H1 (cell line): ENCODE measurements at regions not wholly inside any gene's neighbourhood (a gene's known extent, or its start where the extent isn't known, plus 50 kb on each side); places are given as distances from the start of the nearest gene placed in this dataset.

Experiments used
- CTCF ChIA-PET: fragments of 300-600 bp; sonication (Branson Sonifier 250); formaldehyde crosslinking; loops from one replicate; lab custom pipeline; 2021; ENCODE audit not compliant: partially characterized antibody; lab: Charles Lee
- POLR2A ChIA-PET: fragments of 300-600 bp; sonication (Branson Sonifier 250); formaldehyde crosslinking; loops from one replicate; lab custom pipeline; 2021; ENCODE audit warnings: inconsistent platforms; ENCODE audit not compliant: partially characterized antibody; lab: Charles Lee
- DNase-seq, 2 experiments: peaks; one replicate each; pipeline versions ENCODE4 v3.0.0 to v3.0.0-alpha.2; 2010 to 2022; ENCODE audit warnings: low spot score in 2 of 2, low read depth in 1 of 2, mixed read lengths in 1 of 2
- FAIRE-seq: peaks from 2 replicates; lab custom pipeline; 2011; peaks lifted over from hg19 to GRCh38; lab: Jason Lieb, UNC
- H2AFZ ChIP-seq: 2 replicates; pipeline ENCODE4 v1.8.1; 2012; ENCODE audit warnings: low read length, inconsistent platforms
- H2AK5ac ChIP-seq: 2 replicates; pipeline ENCODE4 v1.6.1; 2013; ENCODE audit warnings: low read depth, low read length
- H2BK120ac ChIP-seq: replicated peaks from 2 replicates; pipeline ENCODE3; 2013; ENCODE audit warnings: low read depth, low read length, inconsistent platforms
- H2BK12ac ChIP-seq: 2 replicates; pipeline ENCODE4 v1.6.1; 2013; ENCODE audit warnings: low read depth, low read length
- H2BK15ac ChIP-seq: 2 replicates; pipeline ENCODE4 v1.6.1; 2013; ENCODE audit warnings: low read length
- H2BK20ac ChIP-seq: 2 replicates; pipeline ENCODE4 v1.6.1; 2013; ENCODE audit warnings: low read length
- H2BK5ac ChIP-seq: 2 replicates; pipeline ENCODE4 v1.6.1; 2013; ENCODE audit warnings: low read depth, low read length
- H3K14ac ChIP-seq: 2 replicates; pipeline ENCODE4 v1.6.1; 2013; ENCODE audit warnings: inconsistent platforms; ENCODE audit not compliant: insufficient read length
- H3K18ac ChIP-seq: 2 replicates; pipeline ENCODE4 v1.6.1; 2013; ENCODE audit warnings: low read length; ENCODE audit errors: extremely low read depth
- H3K23ac ChIP-seq: 2 replicates; pipeline ENCODE4 v1.6.1; 2013; ENCODE audit warnings: inconsistent platforms; ENCODE audit not compliant: insufficient read length
- H3K23me2 ChIP-seq: 2 replicates; pipeline ENCODE4 v1.6.1; 2013; ENCODE audit warnings: low read depth, low read length
- H3K27ac ChIP-seq: 2 replicates; pipeline ENCODE4 v1.6.1; 2011; ENCODE audit warnings: low read depth, low read length, inconsistent platforms
- H3K27me3 ChIP-seq, 4 experiments: replicated peaks in 1 of 4; 1 replicate in 1 of 4; 2 replicates in 3 of 4; pipeline versions ENCODE4 v1.6.1 to v1.8.1; 2011 to 2013; ENCODE audit warnings: low read length in 3 of 4, mild to moderate bottlenecking in 3 of 4, inconsistent platforms in 2 of 4, mixed read lengths in 2 of 4, moderate library complexity in 1 of 4; ENCODE audit not compliant: control insufficient read depth in 3 of 4, insufficient read depth in 3 of 4; ENCODE audit errors: extremely low read depth in 1 of 4
- H3K36me3 ChIP-seq, 4 experiments: 2 replicates each; pipeline versions ENCODE4 v1.6.1 to v1.8.1; 2011 to 2013; ENCODE audit warnings: mild to moderate bottlenecking in 4 of 4, low read length in 3 of 4, moderate library complexity in 2 of 4, control low read depth in 1 of 4, inconsistent platforms in 1 of 4; ENCODE audit not compliant: insufficient read depth in 4 of 4, control insufficient read depth in 2 of 4
- H3K4ac ChIP-seq: replicated peaks from 2 replicates; pipeline ENCODE3; 2013; ENCODE audit warnings: low read length, low read depth, mixed read lengths, inconsistent platforms; ENCODE audit not compliant: insufficient read length
- H3K4me1 ChIP-seq, 4 experiments: replicated peaks in 1 of 4; 1 replicate in 1 of 4; 2 replicates in 3 of 4; pipeline versions ENCODE4 v1.6.1 to v1.8.1; 2011 to 2013; ENCODE audit warnings: low read length in 3 of 4, inconsistent platforms in 2 of 4, mixed read lengths in 1 of 4; ENCODE audit not compliant: insufficient read depth in 4 of 4, control insufficient read depth in 3 of 4
- H3K4me2 ChIP-seq, 2 experiments: 2 replicates each; pipeline versions ENCODE4 v1.6.1 to v1.8.1; 2011 to 2013; ENCODE audit warnings: low read depth in 2 of 2, low read length in 2 of 2, control low read depth in 1 of 2, inconsistent platforms in 1 of 2, mild to moderate bottlenecking in 1 of 2; ENCODE audit not compliant: insufficient read depth in 1 of 2
- H3K4me3 ChIP-seq, 4 experiments: fragments of 200-600, 300-600 bp in 1 of 4; sonication (generic), shearing (Covaris generic), sonication (Bioruptor Twin) in 1 of 4; 2 replicates each; pipeline versions ENCODE4 v1.5.1 to v1.8.1; 2011 to 2016; ENCODE audit warnings: low read length in 4 of 4, low read depth in 3 of 4, control low read depth in 2 of 4, inconsistent platforms in 2 of 4, mild to moderate bottlenecking in 2 of 4, mixed read lengths in 1 of 4, moderate library complexity in 1 of 4; ENCODE audit not compliant: insufficient read depth in 2 of 4; ENCODE audit errors: extremely low read depth in 1 of 4
- H3K56ac ChIP-seq: replicated peaks from 2 replicates; pipeline ENCODE3; 2013; ENCODE audit warnings: low read depth, mild to moderate bottlenecking, mixed read lengths, low read length, inconsistent platforms; ENCODE audit not compliant: insufficient read length
- H3K79me1 ChIP-seq: 2 replicates; pipeline ENCODE4 v1.6.1; 2013; ENCODE audit warnings: low read depth, low read length, control low read depth
- H3K79me2 ChIP-seq, 2 experiments: 2 replicates each; pipeline versions ENCODE4 v1.6.1 to v1.8.1; 2012 to 2013; ENCODE audit warnings: low read length in 2 of 2, mild to moderate bottlenecking in 2 of 2, inconsistent platforms in 1 of 2; ENCODE audit not compliant: insufficient read depth in 2 of 2, control insufficient read depth in 1 of 2
- H3K9ac ChIP-seq, 4 experiments: replicated peaks in 1 of 4; 1 replicate in 1 of 4; 2 replicates in 3 of 4; pipeline versions ENCODE4 v1.6.1 to v1.8.1; 2011 to 2013; ENCODE audit warnings: low read depth in 3 of 4, low read length in 3 of 4, control low read depth in 2 of 4, mild to moderate bottlenecking in 2 of 4, moderate library complexity in 2 of 4, inconsistent platforms in 1 of 4; ENCODE audit errors: extremely low read depth in 1 of 4
- H3K9me3 ChIP-seq, 2 experiments: 2 replicates each; pipeline versions ENCODE4 v1.6.1 to v1.8.1; 2012 to 2013; ENCODE audit warnings: mild to moderate bottlenecking in 2 of 2, moderate library complexity in 2 of 2, control low read depth in 1 of 2, inconsistent platforms in 1 of 2, low read depth in 1 of 2, low read length in 1 of 2, mixed read lengths in 1 of 2; ENCODE audit not compliant: insufficient read depth in 2 of 2
- H4K20me1 ChIP-seq, 2 experiments: replicated peaks in 1 of 2; 2 replicates each; pipeline versions ENCODE3 to v1.8.1; 2011 to 2013; ENCODE audit warnings: inconsistent platforms in 2 of 2, low read length in 2 of 2, mild to moderate bottlenecking in 1 of 2; ENCODE audit not compliant: insufficient read depth in 2 of 2, control insufficient read depth in 1 of 2
- H4K5ac ChIP-seq: 2 replicates; pipeline ENCODE4 v1.6.1; 2013; ENCODE audit warnings: low read length, low read depth, mixed read lengths, inconsistent platforms; ENCODE audit not compliant: insufficient read length
- H4K8ac ChIP-seq: 2 replicates; pipeline ENCODE4 v1.8.0; 2013; ENCODE audit warnings: mild to moderate bottlenecking, moderate library complexity, low read length, inconsistent platforms; ENCODE audit not compliant: insufficient read depth; ENCODE audit errors: extremely low read depth
- H4K91ac ChIP-seq: replicated peaks from 2 replicates; pipeline ENCODE3; 2013; ENCODE audit warnings: low read length, mixed read lengths, inconsistent platforms; ENCODE audit not compliant: insufficient read length
- CBX8 ChIP-seq: fragments of 300-800, 300-1000 bp; sonication (generic); IDR thresholded peaks from 2 replicates; pipeline ENCODE4 v1.7.1; 2016; ENCODE audit warnings: low read depth, low read length, borderline replicate concordance
- HDAC2 ChIP-seq, 2 experiments: fragments of 300-600 bp in 1 of 2; sonication (generic) in 1 of 2; IDR thresholded peaks; 2 replicates each; pipeline ENCODE4 v1.6.1; 2011 to 2012; ENCODE audit warnings: low read depth in 2 of 2, low read length in 2 of 2, mild to moderate bottlenecking in 2 of 2, moderate library complexity in 2 of 2, borderline replicate concordance in 1 of 2, inconsistent platforms in 1 of 2
- KDM4A ChIP-seq: IDR thresholded peaks from one replicate; pipeline ENCODE4 v1.7.1; 2012; ENCODE audit warnings: low read depth, mild to moderate bottlenecking, moderate library complexity, low read length, inconsistent platforms; ENCODE audit not compliant: severe bottlenecking
- MAFK ChIP-seq: IDR thresholded peaks from 2 replicates; pipeline ENCODE4 v1.6.1; 2012; ENCODE audit warnings: low read depth, mild to moderate bottlenecking, improper control_type of control experiment, low read length
- NANOG ChIP-seq: IDR thresholded peaks from 2 replicates; pipeline ENCODE4 v1.6.1; 2011; ENCODE audit warnings: low read length, low read depth, mild to moderate bottlenecking, inconsistent platforms; ENCODE audit not compliant: insufficient read depth, poor library complexity, severe bottlenecking
- NRF1 ChIP-seq: IDR thresholded peaks from 2 replicates; pipeline ENCODE4 v1.6.1; 2011; ENCODE audit warnings: mild to moderate bottlenecking, low read depth, low read length, improper control_type of control experiment
- POLR2AphosphoS5 ChIP-seq: IDR thresholded peaks from 2 replicates; pipeline ENCODE4 v1.6.1; 2011; ENCODE audit warnings: low read depth, low read length
- RFX5 ChIP-seq: IDR thresholded peaks from 2 replicates; pipeline ENCODE4 v1.6.1; 2011; ENCODE audit warnings: low read depth, low read length, improper control_type of control experiment, borderline replicate concordance
- SAP30 ChIP-seq: fragments of 300-600 bp; sonication (generic); IDR thresholded peaks from 2 replicates; pipeline ENCODE4 v1.7.1; 2012; ENCODE audit warnings: low read length, moderate library complexity, mild to moderate bottlenecking, inconsistent platforms; ENCODE audit not compliant: insufficient read depth, insufficient replicate concordance
- TAF7 ChIP-seq: optimal IDR thresholded peaks from 2 replicates; pipeline ENCODE3; 2011; ENCODE audit warnings: low read depth, mild to moderate bottlenecking, inconsistent platforms, low read length, moderate library complexity, borderline replicate concordance
- YY1 ChIP-seq: IDR thresholded peaks from 2 replicates; pipeline ENCODE4 v1.6.1; 2011; ENCODE audit warnings: low read depth, mild to moderate bottlenecking, low read length
- WGBS, 2 experiments: shearing (Covaris generic) in 1 of 2; methylation state at CpG; one replicate each; pipeline versions ENCODE4 v1.1.6 to v1.1.7; 2013 to 2015; ENCODE audit warnings: low lambda C conversion rate in 2 of 2, mixed read lengths in 2 of 2, inconsistent platforms in 1 of 2, low coverage in 1 of 2, missing lambda C conversion rate in 1 of 2; ENCODE audit not compliant: insufficient replicate concordance in 2 of 2, insufficient coverage in 1 of 2, insufficient read length in 1 of 2; ENCODE audit errors: extremely low coverage in 1 of 2, missing lambda C conversion rate in 1 of 2; 5-methylcytosine and 5-hydroxymethylcytosine counted together
- TF ChIP-seq, protein P1 (sequence below): IDR thresholded peaks from 2 replicates; pipeline ENCODE4 v1.6.1; 2012; ENCODE audit warnings: inconsistent platforms
- TF ChIP-seq, protein P2 (sequence below): IDR thresholded peaks from 2 replicates; pipeline ENCODE4 v1.6.1; 2011; ENCODE audit warnings: low read depth, mild to moderate bottlenecking, low read length; ENCODE audit not compliant: insufficient read depth

DNA sequence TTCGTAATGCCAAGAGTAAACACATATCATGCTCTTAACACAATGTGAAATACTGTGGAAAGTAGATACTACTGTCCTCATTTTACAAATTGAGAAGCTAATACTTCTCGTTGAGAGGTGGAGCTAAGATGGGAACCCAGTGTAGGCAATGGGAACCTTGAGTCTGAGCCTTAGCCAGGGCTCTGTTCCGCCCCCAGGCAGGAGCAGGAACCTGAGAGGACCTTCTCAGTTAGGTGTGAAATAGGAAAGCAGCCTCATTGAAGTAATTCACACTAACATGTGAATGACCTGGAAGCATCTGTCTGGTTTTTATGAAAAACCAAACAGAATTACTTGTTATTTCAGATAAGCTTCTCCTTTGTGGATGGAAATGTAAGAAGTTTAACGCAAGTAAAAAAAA lies 62.6 kb upstream of the RBFOX1 start:
- Histone ChIP-seq H3K18ac (no peak overlapping the region), H3K56ac (no peak overlapping the region), H3K23ac (no peak overlapping the region), H3K36me3 (no peaks in the 10 kb centered on the region), H3K4me1 (no peaks in the 10 kb centered on the region), H2AFZ (no peak overlapping the region), H2BK120ac (no peak overlapping the region), H2BK15ac (no peak overlapping the region), H4K20me1 (no peaks in the 10 kb centered on the region), H3K4me2 (no peak overlapping the region), H4K91ac (no peak overlapping the region), H3K27ac (no peak overlapping the region), H3K79me2 (no peaks in the 10 kb centered on the region; a peak in 1 of 4 replicates), H3K79me1 (no peaks in the 10 kb centered on the region), H2BK20ac (no peak overlapping the region), H4K5ac (no peak overlapping the region), H3K9me3 (no peaks in the 10 kb centered on the region), H3K9ac (no peak overlapping the region), H2BK5ac (no peak overlapping the region), H3K4me3 (no peak overlapping the region), H3K27me3 (no peaks in the 10 kb centered on the region), H3K23me2 (no peaks in the 10 kb centered on the region; the same call in 1 of the 2 replicates), H4K8ac (no peak overlapping the region), H3K14ac (no peak overlapping the region), H2AK5ac (no peak overlapping the region), H2BK12ac (no peak overlapping the region), H3K4ac (no peak overlapping the region)
- ChIA-PET CTCF (no interaction called here), POLR2A (no interaction called here)
- FAIRE-seq: no peak
- DNase-seq: no peak
- 92% methylated on average over 4 of the region's 4 CpGs; no CpG with 5 or more reads in 1 of the 2 experiments for WGBS, 2 experiments
- TF ChIP-seq NRF1 (no peak), TAF7 (no peak), YY1 (no peak), RFX5 (no peak), KDM4A (no peak), NANOG (no peak), SAP30 (no peak), MAFK (no peak), POLR2AphosphoS5 (no peak), HDAC2 (IDR thresholded peaks at IDR 0.05; ENCODE audit: borderline replicate concordance in 1 of 2, low read depth in 2 of 2, low read length in 2 of 2) (no peak), CBX8 (no peak)
- TF ChIP-seq, protein P1, sequence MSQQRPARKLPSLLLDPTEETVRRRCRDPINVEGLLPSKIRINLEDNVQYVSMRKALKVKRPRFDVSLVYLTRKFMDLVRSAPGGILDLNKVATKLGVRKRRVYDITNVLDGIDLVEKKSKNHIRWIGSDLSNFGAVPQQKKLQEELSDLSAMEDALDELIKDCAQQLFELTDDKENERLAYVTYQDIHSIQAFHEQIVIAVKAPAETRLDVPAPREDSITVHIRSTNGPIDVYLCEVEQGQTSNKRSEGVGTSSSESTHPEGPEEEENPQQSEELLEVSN: no peak
- TF ChIP-seq, protein P2, sequence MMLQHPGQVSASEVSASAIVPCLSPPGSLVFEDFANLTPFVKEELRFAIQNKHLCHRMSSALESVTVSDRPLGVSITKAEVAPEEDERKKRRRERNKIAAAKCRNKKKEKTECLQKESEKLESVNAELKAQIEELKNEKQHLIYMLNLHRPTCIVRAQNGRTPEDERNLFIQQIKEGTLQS: no peak
